Right lobe of liver (tissue), 4 donors: ENCODE measurements at regions not wholly inside any gene's neighbourhood (a gene's known extent, or its start where the extent isn't known, plus 50 kb on each side); places are given as distances from the start of the nearest gene placed in this dataset.
"Not testable (repeated sequence)": the region's sequence is repeated elsewhere in the genome, so short reads cannot be mapped to it uniquely, and the experiment has no call there.

Experiments used
- CTCF ChIP-seq, 4 donors: fragments of 200-600 bp in 3 of 4; fragments of 450-650 bp in 1 of 4; IDR thresholded peaks; one replicate each; pipeline versions ENCODE4 v1.5.1 to v1.8.0; 2016 to 2022; ENCODE audit warnings: antibody characterized with exemption in 4 of 4, mild to moderate bottlenecking in 2 of 4
- POLR2A ChIP-seq: fragments of 450-650 bp; IDR thresholded peaks from one replicate; pipeline ENCODE4 v1.6.1; 2017; ENCODE audit warnings: antibody characterized with exemption, mild to moderate bottlenecking
- donor health status: DM: no; HTN: no; CAD: no.
- donor health status: DM: no; HTN: no; CAD: no.
- donor health status: DM: no; HTN: yes; CAD: no.

- TF ChIP-seq POLR2A; CTCF (IDR thresholded peaks at IDR 0.05): not testable (repeated sequence)
These were observed 156.2 kb downstream of the KCNJ18 start for GRCh38 chr17:21848510-21848909.
